ENCODE measurements at regions not wholly inside any gene's neighbourhood (a gene's known extent, or its start where the extent isn't known, plus 50 kb on each side); places are given as distances from the start of the nearest gene placed in this dataset.

- intact Hi-C loops (cut with micrococcal nuclease; ENCODE audit: unreplicated experiment): no loop called here
- BruUV-seq (replicated peaks): no TSS peak
- Histone ChIP-seq H3K4me1 (replicated peaks; ENCODE audit: insufficient read depth) (no peaks in the 10 kb centered on the region), H3K36me3 (ENCODE audit: low read depth) (no peaks in the 10 kb centered on the region), H3K9me3 (ENCODE audit: insufficient read depth, low read depth) (no peaks in the 10 kb centered on the region), H4K20me1 (ENCODE audit: insufficient read depth) (no peaks in the 10 kb centered on the region), H2AFZ (no peak overlapping the region), H3K4me3 (no peak overlapping the region), H3K27ac (no peak overlapping the region), H3K4me2 (no peak overlapping the region), H3K79me2 (ENCODE audit: low read depth) (no peaks in the 10 kb centered on the region), H3K9me2 (ENCODE audit: insufficient read depth) (no peaks in the 10 kb centered on the region), H3K27me3 (ENCODE audit: insufficient read depth, low read depth) (no peaks in the 10 kb centered on the region), H3F3A (ENCODE audit: insufficient read depth, low read depth) (no peaks in the 10 kb centered on the region)
- TF ChIP-seq EZH2 (IDR thresholded peaks at IDR 0.05; ENCODE audit: low read depth): no peak
- TF ChIP-seq, protein P1, sequence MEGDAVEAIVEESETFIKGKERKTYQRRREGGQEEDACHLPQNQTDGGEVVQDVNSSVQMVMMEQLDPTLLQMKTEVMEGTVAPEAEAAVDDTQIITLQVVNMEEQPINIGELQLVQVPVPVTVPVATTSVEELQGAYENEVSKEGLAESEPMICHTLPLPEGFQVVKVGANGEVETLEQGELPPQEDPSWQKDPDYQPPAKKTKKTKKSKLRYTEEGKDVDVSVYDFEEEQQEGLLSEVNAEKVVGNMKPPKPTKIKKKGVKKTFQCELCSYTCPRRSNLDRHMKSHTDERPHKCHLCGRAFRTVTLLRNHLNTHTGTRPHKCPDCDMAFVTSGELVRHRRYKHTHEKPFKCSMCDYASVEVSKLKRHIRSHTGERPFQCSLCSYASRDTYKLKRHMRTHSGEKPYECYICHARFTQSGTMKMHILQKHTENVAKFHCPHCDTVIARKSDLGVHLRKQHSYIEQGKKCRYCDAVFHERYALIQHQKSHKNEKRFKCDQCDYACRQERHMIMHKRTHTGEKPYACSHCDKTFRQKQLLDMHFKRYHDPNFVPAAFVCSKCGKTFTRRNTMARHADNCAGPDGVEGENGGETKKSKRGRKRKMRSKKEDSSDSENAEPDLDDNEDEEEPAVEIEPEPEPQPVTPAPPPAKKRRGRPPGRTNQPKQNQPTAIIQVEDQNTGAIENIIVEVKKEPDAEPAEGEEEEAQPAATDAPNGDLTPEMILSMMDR (conservative IDR thresholded peaks at IDR 0.05): no peak
- ChIA-PET POLR2A (ENCODE audit: unreplicated experiment) (no interaction called here), CTCF (interaction anchor here (0.7 kb wide), 1 partner anchor 777 kb away, joined by 3 read pairs; no protein-coding TSS in a partner anchor)
- DNase-seq: no peak
These were observed 156.6 kb downstream of the ADRA2A start for GRCh38 chr10:111233439-111233838.

- BruUV-seq (replicated peaks): no TSS peak
- intact Hi-C loops (cut with micrococcal nuclease; ENCODE audit: unreplicated experiment): no loop called here
- H3F3A ChIP-seq (ENCODE audit: insufficient read depth, low read depth): no peaks in the 10 kb centered on the region
- H3K4me3 ChIP-seq: no peak overlapping the region
- H3K9me3 ChIP-seq (ENCODE audit: insufficient read depth, low read depth): no peaks in the 10 kb centered on the region
- DNase-seq: no peak
- POLR2A ChIA-PET (ENCODE audit: unreplicated experiment): no interaction called here
- H3K9me2 ChIP-seq (ENCODE audit: insufficient read depth): no peaks in the 10 kb centered on the region
- H3K4me2 ChIP-seq: no peak overlapping the region
- no peak overlapping the region for H3K27ac ChIP-seq
- H3K36me3 ChIP-seq (ENCODE audit: low read depth): no peaks in the 10 kb centered on the region
- H2AFZ ChIP-seq: no peak overlapping the region
- H3K79me2 ChIP-seq (ENCODE audit: low read depth): no peaks in the 10 kb centered on the region
- no peaks in the 10 kb centered on the region for H4K20me1 ChIP-seq (ENCODE audit: insufficient read depth)
- H3K27me3 ChIP-seq (ENCODE audit: insufficient read depth, low read depth): no peaks in the 10 kb centered on the region
- CTCF ChIA-PET: interaction anchor here (0.7 kb wide), 1 partner anchor 778 kb away, joined by 3 read pairs; no protein-coding TSS in a partner anchor
- TF ChIP-seq, protein P1 (conservative IDR thresholded peaks at IDR 0.05): no peak
- no peak for TF ChIP-seq EZH2 (IDR thresholded peaks at IDR 0.05; ENCODE audit: low read depth)
- no peaks in the 10 kb centered on the region for H3K4me1 ChIP-seq (replicated peaks; ENCODE audit: insufficient read depth)
These were observed 157.5 kb downstream of the ADRA2A start for GRCh38 chr10:111234234-111234913.

DNA sequence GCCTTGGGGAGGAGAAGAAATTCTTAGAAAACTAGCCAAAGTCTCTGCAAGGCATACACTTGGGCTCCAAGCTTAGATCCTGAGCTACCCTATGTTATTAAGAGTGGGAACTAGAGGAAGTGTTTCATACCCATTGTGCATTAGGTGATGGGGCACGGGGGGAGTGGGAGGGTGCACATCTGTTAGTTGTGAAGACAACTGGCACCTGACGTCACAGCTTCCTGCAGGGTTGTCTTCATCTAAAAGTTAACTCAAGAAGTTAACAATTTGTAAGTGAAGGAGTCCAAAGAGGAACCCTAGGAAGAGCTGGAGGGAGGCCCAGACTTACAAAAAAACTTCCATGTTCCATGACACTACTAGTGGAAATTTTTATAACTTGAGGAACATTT is 158.1 kb downstream of the ADRA2A start:
- Histone ChIP-seq H4K20me1 (ENCODE audit: insufficient read depth) (no peaks in the 10 kb centered on the region), H3K4me2 (no peak overlapping the region), H3K9me2 (ENCODE audit: insufficient read depth) (no peaks in the 10 kb centered on the region), H3K4me1 (replicated peaks; ENCODE audit: insufficient read depth) (no peaks in the 10 kb centered on the region), H3K79me2 (ENCODE audit: low read depth) (no peaks in the 10 kb centered on the region), H3K4me3 (no peak overlapping the region), H3F3A (ENCODE audit: insufficient read depth, low read depth) (no peaks in the 10 kb centered on the region), H3K36me3 (ENCODE audit: low read depth) (no peaks in the 10 kb centered on the region), H3K27ac (no peak overlapping the region), H3K9me3 (ENCODE audit: insufficient read depth, low read depth) (no peaks in the 10 kb centered on the region), H3K27me3 (ENCODE audit: insufficient read depth, low read depth) (no peaks in the 10 kb centered on the region), H2AFZ (no peak overlapping the region)
- DNase-seq: no peak
- intact Hi-C loops (cut with micrococcal nuclease; ENCODE audit: unreplicated experiment): no loop called here
- TF ChIP-seq, protein P1 (conservative IDR thresholded peaks at IDR 0.05): no peak
- TF ChIP-seq EZH2 (IDR thresholded peaks at IDR 0.05; ENCODE audit: low read depth): no peak
- ChIA-PET CTCF (interaction anchor here (0.6 kb wide), 1 partner anchor 861 kb away, joined by 3 read pairs; no protein-coding TSS in a partner anchor), POLR2A (ENCODE audit: unreplicated experiment) (no interaction called here)
- BruUV-seq (replicated peaks): no TSS peak
